ENCODE measurements at regions not wholly inside any gene's neighbourhood (a gene's known extent, or its start where the extent isn't known, plus 50 kb on each side); places are given as distances from the start of the nearest gene placed in this dataset.

- Mint-ChIP-seq H3K4me1 (ENCODE audit: low read depth, unreplicated experiment) (no peaks in the 10 kb centered on the region), H3K27ac (ENCODE audit: unreplicated experiment) (no peak overlapping the region), H3K36me3 (ENCODE audit: insufficient read depth, unreplicated experiment) (no peaks in the 10 kb centered on the region), H3K27me3 (ENCODE audit: insufficient read depth, unreplicated experiment) (peaks cover 9% of the 10 kb centered on the region), H3K4me3 (ENCODE audit: unreplicated experiment) (no peak overlapping the region), H3K9me3 (ENCODE audit: unreplicated experiment) (no peaks in the 10 kb centered on the region)
- ChIA-PET POLR2A (no interaction called here), CTCF (no interaction called here)
- TF ChIP-seq CTCF (IDR thresholded peaks at IDR 0.05; ENCODE audit: insufficient read depth in 1 of 2, low read depth in 1 of 2, low read length in 1 of 2, severe bottlenecking in 1 of 2, unreplicated experiment in 1 of 2) = no peak
- H3K4me1 ChIP-seq = no peaks in the 10 kb centered on the region
- H3K9me3 ChIP-seq = no peaks in the 10 kb centered on the region
- BruUV-seq (replicated peaks) = no TSS peak
- no peak for DNase-seq
- intact Hi-C loops (cut with micrococcal nuclease; ENCODE audit: unreplicated experiment) = no loop called here
- no peaks in the 10 kb centered on the region for H3K36me3 ChIP-seq (ENCODE audit: control insufficient read depth, insufficient read depth, low read length)
- H3K4me3 ChIP-seq (ENCODE audit: low read depth, low read length) = no peak overlapping the region
- no peaks in the 10 kb centered on the region for H3K27me3 ChIP-seq (replicated peaks; ENCODE audit: control insufficient read depth, insufficient read depth, low read length)
Measured at GRCh38 chr4:34371676-34372075, 1872.6 kb downstream of the ARAP2 start.

GRCh38 chr4:34372815-34373214, 1871.5 kb downstream of the ARAP2 start:
- H3K4me1 Mint-ChIP-seq (ENCODE audit: low read depth, unreplicated experiment) = no peaks in the 10 kb centered on the region
- ChIA-PET CTCF (no interaction called here), POLR2A (no interaction called here)
- Histone ChIP-seq H3K4me1 (no peaks in the 10 kb centered on the region), H3K4me3 (ENCODE audit: low read depth, low read length) (no peak overlapping the region), H3K36me3 (ENCODE audit: control insufficient read depth, insufficient read depth, low read length) (no peaks in the 10 kb centered on the region), H3K9me3 (no peaks in the 10 kb centered on the region), H3K27me3 (replicated peaks; ENCODE audit: control insufficient read depth, insufficient read depth, low read length) (no peaks in the 10 kb centered on the region)
- DNase-seq = no peak
- TF ChIP-seq CTCF (IDR thresholded peaks at IDR 0.05; ENCODE audit: insufficient read depth in 1 of 2, low read depth in 1 of 2, low read length in 1 of 2, severe bottlenecking in 1 of 2, unreplicated experiment in 1 of 2) = no peak
- BruUV-seq (replicated peaks) = no TSS peak
- no peak overlapping the region for H3K27ac Mint-ChIP-seq (ENCODE audit: unreplicated experiment)
- H3K36me3 Mint-ChIP-seq (ENCODE audit: insufficient read depth, unreplicated experiment) = no peaks in the 10 kb centered on the region
- H3K9me3 Mint-ChIP-seq (ENCODE audit: unreplicated experiment) = no peaks in the 10 kb centered on the region
- no peak overlapping the region for H3K4me3 Mint-ChIP-seq (ENCODE audit: unreplicated experiment)
- peaks cover 9% of the 10 kb centered on the region for H3K27me3 Mint-ChIP-seq (ENCODE audit: insufficient read depth, unreplicated experiment)
- intact Hi-C loops (cut with micrococcal nuclease; ENCODE audit: unreplicated experiment) = no loop called here

GRCh38 chr4:34373456-34373855, 1870.9 kb downstream of the ARAP2 start:
- Mint-ChIP-seq H3K36me3 (ENCODE audit: insufficient read depth, unreplicated experiment) (no peaks in the 10 kb centered on the region), H3K4me1 (ENCODE audit: low read depth, unreplicated experiment) (no peaks in the 10 kb centered on the region), H3K27me3 (ENCODE audit: insufficient read depth, unreplicated experiment) (peaks cover 9% of the 10 kb centered on the region), H3K4me3 (ENCODE audit: unreplicated experiment) (no peak overlapping the region), H3K9me3 (ENCODE audit: unreplicated experiment) (no peaks in the 10 kb centered on the region), H3K27ac (ENCODE audit: unreplicated experiment) (no peak overlapping the region)
- Histone ChIP-seq H3K27me3 (replicated peaks; ENCODE audit: control insufficient read depth, insufficient read depth, low read length) (no peaks in the 10 kb centered on the region), H3K4me3 (ENCODE audit: low read depth, low read length) (no peak overlapping the region), H3K9me3 (no peaks in the 10 kb centered on the region), H3K36me3 (ENCODE audit: control insufficient read depth, insufficient read depth, low read length) (no peaks in the 10 kb centered on the region), H3K4me1 (no peaks in the 10 kb centered on the region)
- CTCF ChIA-PET = no interaction called here
- POLR2A ChIA-PET = no interaction called here
- no peak for TF ChIP-seq CTCF (IDR thresholded peaks at IDR 0.05; ENCODE audit: insufficient read depth in 1 of 2, low read depth in 1 of 2, low read length in 1 of 2, severe bottlenecking in 1 of 2, unreplicated experiment in 1 of 2)
- BruUV-seq (replicated peaks) = no TSS peak
- no peak for DNase-seq
- intact Hi-C loops (cut with micrococcal nuclease; ENCODE audit: unreplicated experiment) = no loop called here

Data from Caco-2 (cell line).